ENCODE measurements at regions not wholly inside any gene's neighbourhood (a gene's known extent, or its start where the extent isn't known, plus 50 kb on each side); places are given as distances from the start of the nearest gene placed in this dataset.

GRCh38 chr2:124995185-124995912 lies 970.3 kb downstream of the CNTNAP5 start:
- Histone ChIP-seq H3K27ac (no peak overlapping the region), H3K4me2 (no peak overlapping the region), H3F3A (ENCODE audit: insufficient read depth, low read depth) (no peaks in the 10 kb centered on the region), H3K9me2 (ENCODE audit: insufficient read depth) (no peaks in the 10 kb centered on the region), H3K36me3 (ENCODE audit: low read depth) (no peaks in the 10 kb centered on the region), H3K4me3 (no peak overlapping the region), H3K79me2 (ENCODE audit: low read depth) (no peaks in the 10 kb centered on the region), H3K27me3 (ENCODE audit: insufficient read depth, low read depth) (no peaks in the 10 kb centered on the region), H3K9me3 (ENCODE audit: insufficient read depth, low read depth) (no peaks in the 10 kb centered on the region), H4K20me1 (ENCODE audit: insufficient read depth) (no peaks in the 10 kb centered on the region), H3K4me1 (replicated peaks; ENCODE audit: insufficient read depth) (no peaks in the 10 kb centered on the region), H2AFZ (no peak overlapping the region)
- ChIA-PET CTCF (no interaction called here), POLR2A (ENCODE audit: unreplicated experiment) (no interaction called here)
- TF ChIP-seq EZH2 (IDR thresholded peaks at IDR 0.05; ENCODE audit: low read depth) (no peak), CTCF (conservative IDR thresholded peaks at IDR 0.05) (no peak)
- BruUV-seq (replicated peaks): no TSS peak
- intact Hi-C loops (cut with micrococcal nuclease; ENCODE audit: unreplicated experiment): no loop called here
- DNase-seq: no peak

- DNase-seq: no peak
- Histone ChIP-seq H3K79me2 (ENCODE audit: low read depth) (no peaks in the 10 kb centered on the region), H3K9me2 (ENCODE audit: insufficient read depth) (no peaks in the 10 kb centered on the region), H3K4me3 (no peak overlapping the region), H4K20me1 (ENCODE audit: insufficient read depth) (no peaks in the 10 kb centered on the region), H3K4me1 (replicated peaks; ENCODE audit: insufficient read depth) (no peaks in the 10 kb centered on the region), H3K27ac (no peak overlapping the region), H3K27me3 (ENCODE audit: insufficient read depth, low read depth) (no peaks in the 10 kb centered on the region), H3K36me3 (ENCODE audit: low read depth) (no peaks in the 10 kb centered on the region), H2AFZ (no peak overlapping the region), H3K9me3 (ENCODE audit: insufficient read depth, low read depth) (no peaks in the 10 kb centered on the region), H3F3A (ENCODE audit: insufficient read depth, low read depth) (no peaks in the 10 kb centered on the region), H3K4me2 (no peak overlapping the region)
- intact Hi-C loops (cut with micrococcal nuclease; ENCODE audit: unreplicated experiment): no loop called here
- no TSS peak for BruUV-seq (replicated peaks)
- POLR2A ChIA-PET (ENCODE audit: unreplicated experiment): no interaction called here
- CTCF ChIA-PET: no interaction called here
- TF ChIP-seq EZH2 (IDR thresholded peaks at IDR 0.05; ENCODE audit: low read depth) (no peak), CTCF (conservative IDR thresholded peaks at IDR 0.05) (no peak)
Observed at GRCh38 chr2:124996406-124996805, 971.3 kb downstream of the CNTNAP5 start.

- Histone ChIP-seq H3K9me3 (ENCODE audit: insufficient read depth, low read depth) (no peaks in the 10 kb centered on the region), H4K20me1 (ENCODE audit: insufficient read depth) (no peaks in the 10 kb centered on the region), H3F3A (ENCODE audit: insufficient read depth, low read depth) (no peaks in the 10 kb centered on the region), H3K79me2 (ENCODE audit: low read depth) (no peaks in the 10 kb centered on the region), H3K4me2 (no peak overlapping the region), H3K4me1 (replicated peaks; ENCODE audit: insufficient read depth) (no peaks in the 10 kb centered on the region), H3K9me2 (ENCODE audit: insufficient read depth) (no peaks in the 10 kb centered on the region), H3K36me3 (ENCODE audit: low read depth) (no peaks in the 10 kb centered on the region), H3K27me3 (ENCODE audit: insufficient read depth, low read depth) (no peaks in the 10 kb centered on the region), H2AFZ (no peak overlapping the region), H3K27ac (no peak overlapping the region), H3K4me3 (no peak overlapping the region)
- BruUV-seq (replicated peaks): no TSS peak
- CTCF ChIA-PET: no interaction called here
- no peak for DNase-seq
- TF ChIP-seq EZH2 (IDR thresholded peaks at IDR 0.05; ENCODE audit: low read depth): no peak
- TF ChIP-seq CTCF (conservative IDR thresholded peaks at IDR 0.05): no peak
- intact Hi-C loops (cut with micrococcal nuclease; ENCODE audit: unreplicated experiment): no loop called here
- POLR2A ChIA-PET (ENCODE audit: unreplicated experiment): no interaction called here
Observed at GRCh38 chr2:124999906-125000305, 974.8 kb downstream of the CNTNAP5 start.

Measured in PC-9 (cell line).